Dermis microvascular lymphatic vessel endothelial cell (primary cell): ENCODE measurements at regions not wholly inside any gene's neighbourhood (a gene's known extent, or its start where the extent isn't known, plus 50 kb on each side); places are given as distances from the start of the nearest gene placed in this dataset.

Source experiments
- DNase-seq, 2 donors: peaks; one replicate each; pipeline versions ENCODE4 v3.0.0 to v3.0.0-alpha.2; 2010; ENCODE audit warnings: low read depth in 2 of 2

GRCh38 chr16:56140645-56141044, 50.6 kb upstream of the GNAO1 start:
- no peak for DNase-seq

- no peak for DNase-seq
These were observed 54.0 kb upstream of the GNAO1 start for GRCh38 chr16:56137269-56137668.

GRCh38 chr16:56136256-56136655, 55.0 kb upstream of the GNAO1 start:
- DNase-seq: no peak

GRCh38 chr16:56134790-56135189, 56.5 kb upstream of the GNAO1 start:
- no peak for DNase-seq

- DNase-seq: no peak
These were observed 65.4 kb upstream of the GNAO1 start for GRCh38 chr16:56125922-56126321.

GRCh38 chr16:56122251-56122650, 69.0 kb upstream of the GNAO1 start:
- DNase-seq: no peak

GRCh38 chr16:56121156-56121500, 70.2 kb upstream of the GNAO1 start:
- no peak for DNase-seq

- no peak for DNase-seq
These were observed 70.7 kb upstream of the GNAO1 start for GRCh38 chr16:56120447-56121155.

- no peak for DNase-seq
These were observed 72.2 kb upstream of the GNAO1 start for GRCh38 chr16:56119133-56119532.

- DNase-seq: no peak
These were observed 74.7 kb upstream of the GNAO1 start for GRCh38 chr16:56116577-56116964.

GRCh38 chr16:56115817-56116576, 75.3 kb upstream of the GNAO1 start:
- DNase-seq: no peak

- DNase-seq: no peak
These were observed 78.1 kb upstream of the GNAO1 start for GRCh38 chr16:56113223-56113622.

- no peak for DNase-seq
These were observed 80.2 kb upstream of the GNAO1 start for GRCh38 chr16:56111100-56111499.

GRCh38 chr16:56109994-56110393, 81.3 kb upstream of the GNAO1 start:
- no peak for DNase-seq

GRCh38 chr16:56109205-56109604, 82.1 kb upstream of the GNAO1 start:
- DNase-seq: no peak

- DNase-seq: no peak
These were observed 82.6 kb upstream of the GNAO1 start for GRCh38 chr16:56108724-56109123.

- DNase-seq: no peak
These were observed 83.2 kb upstream of the GNAO1 start for GRCh38 chr16:56108056-56108471.

- DNase-seq: no peak
These were observed 84.8 kb upstream of the GNAO1 start for GRCh38 chr16:56106527-56106926.

GRCh38 chr16:56102906-56103305, 88.4 kb upstream of the GNAO1 start:
- no peak for DNase-seq

GRCh38 chr16:56102183-56102686, 89.1 kb upstream of the GNAO1 start:
- DNase-seq: no peak

GRCh38 chr16:56101480-56101879, 89.8 kb upstream of the GNAO1 start:
- no peak for DNase-seq

GRCh38 chr16:56097306-56097705, 94.0 kb upstream of the GNAO1 start:
- DNase-seq: no peak

GRCh38 chr16:56094231-56094630, 97.1 kb upstream of the GNAO1 start:
- no peak for DNase-seq
